ENCODE measurements at regions not wholly inside any gene's neighbourhood (a gene's known extent, or its start where the extent isn't known, plus 50 kb on each side); places are given as distances from the start of the nearest gene placed in this dataset.

DNA sequence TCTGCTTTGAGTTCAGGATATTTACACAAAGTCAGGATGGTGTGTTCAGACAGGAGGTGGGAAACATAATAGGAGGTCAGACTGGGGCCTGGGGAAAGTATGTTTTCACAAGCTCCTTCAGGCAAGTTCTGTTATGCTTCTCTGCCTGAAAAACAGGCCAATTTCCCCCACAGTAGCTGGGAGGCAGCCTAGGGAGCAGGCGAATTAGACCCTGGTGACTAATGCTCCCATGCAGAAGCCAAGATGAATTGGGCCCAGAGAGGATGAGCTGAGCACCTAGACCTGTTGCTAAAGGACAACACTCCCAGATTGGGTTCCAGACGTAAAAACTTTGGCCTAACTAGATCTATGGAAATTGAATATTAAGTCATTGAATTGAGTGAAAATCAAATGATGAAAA is 142.2 kb upstream of the MAP3K7 start:
- TF ChIP-seq CTCF (conservative IDR thresholded peaks at IDR 0.05; ENCODE audit: low read length), result no peak
- no peak for DNase-seq (ENCODE audit: low read depth)
- H3K4me3 ChIP-seq (ENCODE audit: low read length), result no peak overlapping the region

GRCh38 chr6:90722648-90723047 is 135.8 kb upstream of the MAP3K7 start:
- no peak for TF ChIP-seq CTCF (conservative IDR thresholded peaks at IDR 0.05; ENCODE audit: low read length)
- DNase-seq (ENCODE audit: low read depth), result no peak
- H3K4me3 ChIP-seq (ENCODE audit: low read length), result no peak overlapping the region

DNA sequence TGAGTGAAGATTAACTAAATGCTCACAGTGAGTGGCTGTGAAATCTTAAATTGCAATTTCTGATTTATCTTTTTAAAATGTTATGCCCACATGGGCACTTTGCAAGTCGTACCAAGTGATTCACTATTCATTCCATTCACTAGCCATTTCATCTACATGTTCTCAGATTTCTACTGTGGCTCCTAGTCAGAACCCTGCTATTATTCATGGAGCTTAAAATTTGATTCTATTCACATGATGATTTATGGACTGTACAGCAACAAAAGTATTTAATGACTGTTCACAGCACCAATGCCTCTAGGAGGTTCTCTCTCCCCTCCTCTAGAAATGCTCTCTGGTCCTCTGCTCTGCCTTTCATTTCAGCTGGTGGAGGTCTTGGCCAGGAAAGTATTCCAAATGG is 133.5 kb upstream of the MAP3K7 start:
- no peak overlapping the region for H3K4me3 ChIP-seq (ENCODE audit: low read length)
- DNase-seq (ENCODE audit: low read depth), result no peak

DNA sequence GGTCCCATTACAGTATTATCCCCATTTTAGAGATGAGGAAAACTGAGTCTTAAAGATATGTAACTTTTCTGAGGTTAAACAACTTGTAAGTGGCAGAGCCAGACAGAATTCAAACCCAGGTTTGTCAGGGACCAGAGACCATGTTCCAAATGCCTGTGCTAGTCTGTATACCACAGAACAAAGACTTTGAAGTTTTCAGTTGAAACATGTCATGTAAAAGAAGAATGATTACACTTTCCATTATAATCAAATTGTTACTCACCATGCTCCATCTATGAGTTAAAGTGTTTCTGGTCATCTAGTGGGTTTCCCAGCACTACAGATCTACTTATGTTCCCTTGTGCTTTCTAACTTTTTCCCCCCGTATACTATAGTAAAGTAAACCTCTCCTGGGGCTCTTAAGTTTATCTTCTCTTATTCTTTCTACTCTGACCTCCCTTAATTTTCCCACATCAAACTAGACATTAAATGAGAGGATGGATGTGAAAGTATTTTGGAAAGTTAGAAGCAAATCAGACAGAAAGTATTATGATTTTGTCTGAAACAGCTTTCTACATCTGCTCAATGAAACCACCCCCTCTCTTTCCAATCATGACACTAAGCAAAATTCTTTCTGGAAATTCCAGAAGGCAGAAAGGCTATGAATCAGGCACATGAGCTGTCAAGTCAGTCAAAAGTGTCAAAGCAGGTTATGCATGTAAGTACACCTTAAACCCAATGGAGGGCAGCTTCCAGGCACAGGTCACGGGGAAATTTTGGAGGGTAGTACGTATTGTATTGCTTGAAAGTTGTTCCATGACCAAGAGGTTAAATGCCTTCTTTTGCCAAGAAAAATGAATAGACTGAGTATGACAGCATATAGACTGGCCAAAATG is 132.7 kb upstream of the MAP3K7 start:
- no peak for TF ChIP-seq CTCF (conservative IDR thresholded peaks at IDR 0.05; ENCODE audit: low read length)
- DNase-seq (ENCODE audit: low read depth), result no peak
- H3K4me3 ChIP-seq (ENCODE audit: low read length), result no peak overlapping the region

More for the DNA sequence above, 133.5 kb upstream of the MAP3K7 start:
- TF ChIP-seq CTCF (conservative IDR thresholded peaks at IDR 0.05; ENCODE audit: low read length), result no peak

DNA sequence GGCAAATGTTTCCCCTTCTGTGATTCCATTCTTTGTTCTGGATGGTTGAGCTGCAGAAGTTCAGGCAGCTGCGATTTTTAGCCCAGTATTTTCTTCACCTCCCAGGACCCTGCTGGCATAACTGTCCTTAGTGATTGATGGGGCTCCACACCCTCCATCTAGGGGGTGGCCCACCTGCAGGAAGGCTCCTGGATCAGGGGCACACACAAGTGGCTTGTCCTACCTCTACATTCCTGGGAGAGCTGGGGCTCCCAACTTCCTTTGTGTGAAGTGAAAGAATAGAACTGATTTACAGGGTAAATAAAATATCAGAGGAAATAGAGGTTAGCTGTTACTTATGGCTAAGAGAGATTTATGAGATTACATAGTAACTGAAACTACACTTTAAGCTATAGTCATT is 129.5 kb upstream of the MAP3K7 start:
- H3K4me3 ChIP-seq (ENCODE audit: low read length), result no peak overlapping the region
- no peak for TF ChIP-seq CTCF (conservative IDR thresholded peaks at IDR 0.05; ENCODE audit: low read length)
- no peak for DNase-seq (ENCODE audit: low read depth)

DNA sequence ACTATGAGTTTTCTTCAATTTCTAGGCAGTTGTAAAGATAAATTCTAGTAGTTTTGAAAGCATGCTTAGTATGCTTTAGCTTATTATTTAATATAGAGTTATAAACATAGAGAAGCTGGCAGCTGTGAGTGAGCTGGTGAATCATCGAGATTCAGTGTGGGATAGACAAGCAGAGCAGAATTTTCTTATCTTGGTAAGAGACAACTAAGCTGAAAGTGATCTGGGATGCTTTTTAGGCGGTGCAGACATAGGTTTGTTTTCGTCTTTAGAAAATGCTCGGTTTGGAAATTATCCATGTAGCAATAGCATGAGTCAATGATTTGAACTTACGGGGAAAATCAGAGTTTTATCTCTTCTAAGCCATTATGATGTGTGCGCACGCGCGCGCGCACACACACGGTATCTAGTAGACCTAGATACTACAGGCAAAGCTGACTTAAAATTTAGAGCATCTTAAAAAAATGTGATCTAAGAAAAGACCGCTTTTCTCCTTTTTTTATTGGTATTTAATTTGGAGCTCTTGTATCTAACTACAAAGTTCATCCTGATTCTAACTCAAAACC is 128.3 kb upstream of the MAP3K7 start:
- DNase-seq (ENCODE audit: low read depth), result no peak
- TF ChIP-seq CTCF (conservative IDR thresholded peaks at IDR 0.05; ENCODE audit: low read length), result no peak
- H3K4me3 ChIP-seq (ENCODE audit: low read length), result no peak overlapping the region

DNA sequence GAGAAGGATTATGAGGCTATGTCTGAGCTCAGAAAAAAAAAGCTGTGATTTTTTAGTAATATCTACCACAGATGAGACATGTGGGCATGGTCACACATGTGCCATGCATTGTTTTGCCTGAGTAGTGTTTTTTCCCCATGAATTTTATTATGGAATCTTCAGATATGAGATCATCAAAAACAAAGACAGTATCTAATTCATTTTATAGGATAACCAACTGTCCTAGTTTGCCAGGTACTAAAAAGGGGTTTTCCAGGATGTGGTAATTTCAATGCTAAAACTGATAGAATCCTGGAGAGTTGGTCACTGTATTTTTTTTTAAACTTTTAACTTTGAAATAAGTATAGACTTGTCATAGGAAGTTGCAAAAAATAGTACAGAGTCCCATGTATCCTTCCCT is 127.4 kb upstream of the MAP3K7 start:
- TF ChIP-seq CTCF (conservative IDR thresholded peaks at IDR 0.05; ENCODE audit: low read length), result no peak
- H3K4me3 ChIP-seq (ENCODE audit: low read length), result no peak overlapping the region
- DNase-seq (ENCODE audit: low read depth), result no peak
